Eye (tissue), 1 donor: ENCODE measurements at regions not wholly inside any gene's neighbourhood (a gene's known extent, or its start where the extent isn't known, plus 50 kb on each side); places are given as distances from the start of the nearest gene placed in this dataset.
A peak's percentile ranks its signal among the peaks of the same experiment; 100 is the strongest.
"Not testable (repeated sequence)": the region's sequence is repeated elsewhere in the genome, so short reads cannot be mapped to it uniquely, and the experiment has no call there.

ENCODE experiments used
- DNase-seq: peaks from one replicate; pipeline ENCODE4 v3.0.0-alpha.2; 2015

- DNase-seq: not testable (repeated sequence)
Measured at GRCh38 chr10:91005276-91005675, 84.4 kb upstream of the ANKRD1 start.

- peak; percentile 78 for DNase-seq
Measured at GRCh38 chr10:91006001-91006751, 85.3 kb upstream of the ANKRD1 start.

- no peak for DNase-seq
Measured at GRCh38 chr10:91006752-91007346, 86.0 kb upstream of the ANKRD1 start.

GRCh38 chr10:91007655-91008054, 86.8 kb upstream of the ANKRD1 start:
- DNase-seq: no peak

GRCh38 chr10:91009121-91009520, 88.2 kb upstream of the ANKRD1 start:
- no peak for DNase-seq

GRCh38 chr10:91010952-91011351, 90.1 kb upstream of the ANKRD1 start:
- DNase-seq: no peak

GRCh38 chr10:91012502-91012901, 91.6 kb upstream of the ANKRD1 start:
- no peak for DNase-seq

GRCh38 chr10:91013985-91014384, 93.1 kb upstream of the ANKRD1 start:
- no peak for DNase-seq

- no peak for DNase-seq
Measured at GRCh38 chr10:91017198-91017597, 96.3 kb upstream of the ANKRD1 start.

- DNase-seq: no peak
Measured at GRCh38 chr10:91021901-91022300, 101.0 kb upstream of the ANKRD1 start.

- peak; percentile 48 for DNase-seq
Measured at GRCh38 chr10:91022390-91022789, 101.5 kb upstream of the ANKRD1 start.

GRCh38 chr10:91022924-91023699, 102.2 kb upstream of the ANKRD1 start:
- DNase-seq: peak; percentile 63

GRCh38 chr10:91023700-91024398, 103.0 kb upstream of the ANKRD1 start:
- peak; percentile 22 for DNase-seq

GRCh38 chr10:91024541-91024940, 103.7 kb upstream of the ANKRD1 start:
- no peak for DNase-seq

GRCh38 chr10:91032611-91033206, 111.8 kb upstream of the ANKRD1 start:
- DNase-seq: peak; percentile 69

- DNase-seq: peak; percentile 60
Measured at GRCh38 chr10:91033324-91033950, 112.5 kb upstream of the ANKRD1 start.

GRCh38 chr10:91034042-91034441, 113.2 kb upstream of the ANKRD1 start:
- no peak for DNase-seq

- peak; percentile 71 for DNase-seq
Measured at GRCh38 chr10:91034494-91035159, 113.7 kb upstream of the ANKRD1 start.

GRCh38 chr10:91035650-91036292, 114.9 kb upstream of the ANKRD1 start:
- no peak for DNase-seq

GRCh38 chr10:91036807-91037411, 116.0 kb upstream of the ANKRD1 start:
- no peak for DNase-seq

GRCh38 chr10:91038971-91039370, 118.1 kb upstream of the ANKRD1 start:
- DNase-seq: no peak
